ENCODE measurements at regions not wholly inside any gene's neighbourhood (a gene's known extent, or its start where the extent isn't known, plus 50 kb on each side); places are given as distances from the start of the nearest gene placed in this dataset.

DNA sequence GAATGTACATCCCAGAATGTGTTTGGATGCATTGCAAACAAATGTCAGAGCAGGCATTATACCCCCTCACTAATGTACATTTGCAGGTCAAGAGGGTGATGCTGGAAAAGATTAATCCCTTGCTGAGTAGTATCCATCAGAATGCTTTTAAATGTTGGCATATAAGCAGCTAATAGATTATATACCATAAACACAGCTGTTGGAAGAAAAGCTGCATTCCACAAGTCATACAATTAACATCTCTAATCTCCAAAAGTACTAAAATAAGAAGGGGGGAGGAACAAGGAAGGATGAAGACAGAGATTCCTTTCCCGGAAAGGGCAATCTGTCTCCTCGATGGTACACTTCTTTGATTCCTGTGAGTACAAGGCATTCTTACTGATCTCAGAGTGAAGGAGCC lies 445.7 kb upstream of the CDIN1 start:
- no peaks in the 10 kb centered on the region for H3K27me3 ChIP-seq (replicated peaks; ENCODE audit: control insufficient read depth, insufficient read depth, low read length)
- no peak for DNase-seq
- BruUV-seq (replicated peaks), result no TSS peak
- TF ChIP-seq CTCF (IDR thresholded peaks at IDR 0.05; ENCODE audit: insufficient read depth in 1 of 2, low read depth in 1 of 2, low read length in 1 of 2, severe bottlenecking in 1 of 2, unreplicated experiment in 1 of 2), result no peak
- Mint-ChIP-seq H3K27ac (ENCODE audit: unreplicated experiment) (no peak overlapping the region), H3K4me3 (ENCODE audit: unreplicated experiment) (no peak overlapping the region), H3K4me1 (ENCODE audit: low read depth, unreplicated experiment) (no peaks in the 10 kb centered on the region), H3K27me3 (ENCODE audit: insufficient read depth, unreplicated experiment) (no peaks in the 10 kb centered on the region), H3K36me3 (ENCODE audit: insufficient read depth, unreplicated experiment) (no peaks in the 10 kb centered on the region), H3K9me3 (ENCODE audit: unreplicated experiment) (no peaks in the 10 kb centered on the region)
- no peaks in the 10 kb centered on the region for H3K9me3 ChIP-seq
- H3K4me1 ChIP-seq, result no peaks in the 10 kb centered on the region
- intact Hi-C loops (cut with micrococcal nuclease; ENCODE audit: unreplicated experiment), result no loop called here
- no peak overlapping the region for H3K4me3 ChIP-seq (ENCODE audit: low read depth, low read length)
- CTCF ChIA-PET, result no interaction called here
- H3K36me3 ChIP-seq (ENCODE audit: control insufficient read depth, insufficient read depth, low read length), result no peaks in the 10 kb centered on the region
- POLR2A ChIA-PET, result no interaction called here

DNA sequence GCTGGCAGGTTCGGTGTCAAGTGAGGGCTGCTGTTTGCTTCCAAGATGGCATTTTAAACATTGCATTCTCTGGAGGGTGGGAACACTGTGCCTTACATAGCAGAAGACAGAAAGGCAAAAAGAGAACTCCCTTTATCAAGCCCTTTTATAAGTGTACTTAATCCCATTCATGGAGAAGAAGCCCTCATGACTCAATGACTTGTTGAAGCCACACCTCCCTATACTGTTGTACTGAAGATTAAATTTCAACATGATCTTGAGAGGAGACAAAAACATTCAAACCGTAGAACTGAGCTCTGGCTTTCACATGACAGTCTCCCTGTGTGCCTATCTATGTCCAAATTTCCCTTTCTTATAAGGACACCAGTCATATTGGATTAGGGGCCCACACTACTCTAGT lies 443.4 kb upstream of the CDIN1 start:
- no TSS peak for BruUV-seq (replicated peaks)
- Mint-ChIP-seq H3K4me3 (ENCODE audit: unreplicated experiment) (no peak overlapping the region), H3K9me3 (ENCODE audit: unreplicated experiment) (no peaks in the 10 kb centered on the region), H3K36me3 (ENCODE audit: insufficient read depth, unreplicated experiment) (no peaks in the 10 kb centered on the region), H3K27me3 (ENCODE audit: insufficient read depth, unreplicated experiment) (no peaks in the 10 kb centered on the region), H3K4me1 (ENCODE audit: low read depth, unreplicated experiment) (no peaks in the 10 kb centered on the region), H3K27ac (ENCODE audit: unreplicated experiment) (no peak overlapping the region)
- intact Hi-C loops (cut with micrococcal nuclease; ENCODE audit: unreplicated experiment), result no loop called here
- ChIA-PET CTCF (no interaction called here), POLR2A (no interaction called here)
- Histone ChIP-seq H3K9me3 (no peaks in the 10 kb centered on the region), H3K4me1 (no peaks in the 10 kb centered on the region), H3K36me3 (ENCODE audit: control insufficient read depth, insufficient read depth, low read length) (no peaks in the 10 kb centered on the region), H3K4me3 (ENCODE audit: low read depth, low read length) (no peak overlapping the region), H3K27me3 (replicated peaks; ENCODE audit: control insufficient read depth, insufficient read depth, low read length) (no peaks in the 10 kb centered on the region)
- no peak for DNase-seq
- no peak for TF ChIP-seq CTCF (IDR thresholded peaks at IDR 0.05; ENCODE audit: insufficient read depth in 1 of 2, low read depth in 1 of 2, low read length in 1 of 2, severe bottlenecking in 1 of 2, unreplicated experiment in 1 of 2)

DNA sequence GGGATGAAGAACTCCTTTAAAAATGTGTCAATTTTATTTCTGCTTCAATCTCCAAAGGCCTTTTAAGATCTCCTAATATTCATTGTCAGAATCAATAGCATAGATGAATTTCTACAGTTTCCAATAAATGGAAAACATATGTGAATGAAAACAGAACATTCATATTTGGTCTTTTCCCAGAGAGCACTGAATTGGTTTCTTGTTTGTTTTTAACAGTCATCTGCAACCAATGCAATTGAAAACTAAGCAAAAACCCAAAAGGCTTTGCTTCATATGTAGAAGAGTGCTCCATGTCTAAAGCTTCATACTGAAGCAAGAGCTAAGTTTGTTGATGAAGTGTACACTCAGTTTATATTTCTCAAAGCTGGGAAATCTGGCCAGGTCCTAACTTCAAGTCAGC lies 426.5 kb upstream of the CDIN1 start:
- ChIA-PET POLR2A (no interaction called here), CTCF (no interaction called here)
- no TSS peak for BruUV-seq (replicated peaks)
- no peak for DNase-seq
- H3K27me3 Mint-ChIP-seq (ENCODE audit: insufficient read depth, unreplicated experiment), result no peaks in the 10 kb centered on the region
- H3K27ac Mint-ChIP-seq (ENCODE audit: unreplicated experiment), result no peak overlapping the region
- Histone ChIP-seq H3K36me3 (ENCODE audit: control insufficient read depth, insufficient read depth, low read length) (no peaks in the 10 kb centered on the region), H3K27me3 (replicated peaks; ENCODE audit: control insufficient read depth, insufficient read depth, low read length) (no peaks in the 10 kb centered on the region), H3K4me1 (peaks cover 11% of the 10 kb centered on the region), H3K4me3 (ENCODE audit: low read depth, low read length) (no peak overlapping the region), H3K9me3 (peaks cover 11% of the 10 kb centered on the region)
- no peak for TF ChIP-seq CTCF (IDR thresholded peaks at IDR 0.05; ENCODE audit: insufficient read depth in 1 of 2, low read depth in 1 of 2, low read length in 1 of 2, severe bottlenecking in 1 of 2, unreplicated experiment in 1 of 2)
- intact Hi-C loops (cut with micrococcal nuclease; ENCODE audit: unreplicated experiment), result no loop called here
- H3K4me1 Mint-ChIP-seq (ENCODE audit: low read depth, unreplicated experiment), result peaks cover 8% of the 10 kb centered on the region
- no peak overlapping the region for H3K4me3 Mint-ChIP-seq (ENCODE audit: unreplicated experiment)
- peaks cover 11% of the 10 kb centered on the region for H3K9me3 Mint-ChIP-seq (ENCODE audit: unreplicated experiment)
- H3K36me3 Mint-ChIP-seq (ENCODE audit: insufficient read depth, unreplicated experiment), result no peaks in the 10 kb centered on the region

All from Caco-2 (cell line).